HT-29 (cell line): ENCODE measurements at regions not wholly inside any gene's neighbourhood (a gene's known extent, or its start where the extent isn't known, plus 50 kb on each side); places are given as distances from the start of the nearest gene placed in this dataset.
"Not testable (repeated sequence)": the region's sequence is repeated elsewhere in the genome, so short reads cannot be mapped to it uniquely, and the experiment has no call there.

Experiments used
- DNase-seq: peaks from one replicate; pipeline ENCODE4 v3.0.0-alpha.2; 2015; ENCODE audit warnings: low spot score

DNA sequence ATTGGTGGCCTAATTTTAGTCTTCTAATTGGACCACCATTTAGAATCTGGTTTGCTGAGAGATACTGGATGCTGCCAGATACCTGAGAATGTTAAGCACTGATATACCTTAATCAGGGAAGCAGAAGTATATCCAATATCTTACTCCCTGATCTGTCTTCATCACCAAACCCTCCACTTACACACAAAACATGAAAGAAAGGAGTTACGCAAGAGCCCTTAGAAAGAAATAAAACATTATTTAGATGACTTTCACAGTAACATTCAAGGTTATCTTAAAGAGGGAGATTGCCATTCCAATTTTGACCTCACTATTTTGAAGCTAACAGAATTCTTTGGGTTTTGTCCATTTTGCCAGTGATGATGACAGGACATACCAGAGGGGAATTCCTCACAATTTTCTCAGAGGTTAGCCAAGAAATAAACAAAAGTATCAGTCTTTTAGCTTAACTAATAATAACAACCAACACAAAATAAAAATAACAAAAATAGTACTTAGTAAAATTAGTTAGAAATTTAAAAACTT lies 496.1 kb downstream of the NFIB start:
- no peak for DNase-seq

DNA sequence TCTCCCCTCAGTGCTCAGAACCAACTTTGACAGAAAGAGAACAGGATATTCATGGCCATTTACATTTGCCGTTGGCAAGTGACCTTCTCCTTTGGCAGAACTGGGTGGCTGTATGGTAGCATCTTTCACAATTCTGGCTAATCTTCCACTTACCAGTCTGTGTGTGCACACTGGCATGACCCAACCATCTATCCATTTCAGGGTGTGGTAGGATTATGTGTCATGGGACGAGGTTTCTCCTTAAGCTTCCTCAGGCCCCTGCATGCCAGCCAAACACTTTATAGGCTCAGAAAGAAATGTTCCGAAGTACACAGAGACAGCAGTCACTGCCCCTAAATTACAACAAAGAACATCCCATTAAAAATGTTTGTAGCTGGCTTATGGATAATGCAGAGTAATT lies 497.1 kb downstream of the NFIB start:
- DNase-seq = no peak

DNA sequence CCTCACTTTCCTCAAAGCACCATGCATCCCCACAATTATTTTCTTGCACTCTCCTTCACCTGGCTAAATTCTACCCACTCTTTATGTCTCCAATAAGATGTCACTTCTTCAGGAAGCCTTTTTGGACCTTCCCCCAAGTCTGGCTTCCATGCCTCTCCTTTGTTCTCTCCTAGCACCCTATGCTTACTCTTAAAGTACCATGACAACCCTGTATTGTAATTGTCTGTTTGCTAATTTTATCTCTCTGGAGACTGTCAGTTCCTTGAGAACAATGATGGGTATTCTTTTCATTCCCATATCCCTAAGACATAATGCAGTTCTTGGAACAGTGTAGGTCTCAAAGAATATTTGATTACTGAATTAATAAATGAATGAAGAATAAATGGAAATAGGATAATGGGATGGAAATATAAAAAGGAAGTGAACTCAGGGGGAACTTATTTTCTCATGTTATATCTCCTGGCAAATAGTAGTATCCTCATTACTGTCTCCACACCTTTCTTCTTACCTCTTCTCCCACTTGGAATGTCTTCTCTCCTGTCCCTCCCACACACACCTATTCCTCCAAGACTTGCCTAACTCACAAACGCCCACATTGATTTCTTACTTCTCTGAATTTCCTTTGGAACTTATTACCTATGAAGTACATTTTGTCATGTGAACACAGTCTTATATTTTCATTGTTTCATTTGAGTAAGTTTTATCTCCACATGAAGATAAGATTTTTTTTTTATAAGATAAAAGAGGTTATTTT lies 499.1 kb downstream of the NFIB start:
- DNase-seq = no peak

DNA sequence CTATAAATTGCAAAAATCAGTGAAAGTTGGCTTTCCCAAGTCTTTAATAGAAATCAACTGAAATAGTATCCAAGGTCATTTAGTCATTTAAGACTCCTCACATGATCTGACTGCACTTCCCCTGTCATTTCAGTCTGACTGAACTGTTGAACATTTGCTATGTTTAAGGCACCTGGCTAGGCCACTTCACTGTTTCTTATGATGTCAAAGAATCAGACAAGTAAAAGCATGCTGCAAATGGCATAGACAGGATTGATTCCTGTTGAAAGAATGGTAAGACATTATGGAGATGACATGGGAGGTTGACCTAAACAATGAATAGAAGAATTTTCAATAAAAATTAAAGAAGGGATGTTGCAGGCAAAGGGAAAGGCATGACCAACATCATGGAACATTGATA lies 502.1 kb downstream of the NFIB start:
- no peak for DNase-seq

DNA sequence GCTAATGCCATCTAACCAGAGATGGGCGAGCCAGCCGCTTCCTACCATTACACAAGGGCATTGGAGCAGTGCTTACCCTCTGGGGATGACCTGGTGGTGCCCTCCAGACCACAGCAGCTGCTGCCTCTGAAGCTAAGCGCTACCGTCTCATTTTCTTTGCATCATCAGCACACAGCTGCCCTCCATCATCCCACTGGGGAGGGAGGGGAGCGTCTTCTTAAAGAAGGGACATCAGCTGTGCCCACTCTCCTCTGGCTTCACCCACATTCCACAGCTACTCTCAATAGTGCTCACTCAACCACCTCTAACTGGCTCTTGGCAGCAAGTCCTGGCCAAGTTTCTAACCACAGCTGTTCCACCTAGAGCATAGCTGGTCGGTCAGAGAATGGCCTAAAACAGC lies 503.4 kb downstream of the NFIB start:
- no peak for DNase-seq

DNA sequence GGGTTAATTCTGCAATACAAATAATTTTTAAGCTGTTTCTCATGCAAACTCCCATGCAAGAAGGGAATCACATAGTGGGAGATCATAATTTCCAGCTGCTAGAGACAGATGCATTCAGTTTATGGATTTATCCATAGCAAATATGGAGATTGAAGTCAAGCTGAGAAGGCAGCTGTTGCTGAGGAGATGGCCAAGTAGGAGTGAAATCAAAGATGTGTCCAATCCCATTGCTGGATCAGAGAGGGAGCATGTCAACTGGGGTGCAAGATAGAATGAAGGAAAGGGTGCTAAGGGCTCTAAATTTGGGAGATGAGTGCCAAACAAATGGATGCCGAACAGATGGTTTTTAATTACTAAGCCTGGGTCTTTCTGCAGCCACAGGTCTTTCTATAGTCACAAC lies 504.5 kb downstream of the NFIB start:
- DNase-seq = no peak

DNA sequence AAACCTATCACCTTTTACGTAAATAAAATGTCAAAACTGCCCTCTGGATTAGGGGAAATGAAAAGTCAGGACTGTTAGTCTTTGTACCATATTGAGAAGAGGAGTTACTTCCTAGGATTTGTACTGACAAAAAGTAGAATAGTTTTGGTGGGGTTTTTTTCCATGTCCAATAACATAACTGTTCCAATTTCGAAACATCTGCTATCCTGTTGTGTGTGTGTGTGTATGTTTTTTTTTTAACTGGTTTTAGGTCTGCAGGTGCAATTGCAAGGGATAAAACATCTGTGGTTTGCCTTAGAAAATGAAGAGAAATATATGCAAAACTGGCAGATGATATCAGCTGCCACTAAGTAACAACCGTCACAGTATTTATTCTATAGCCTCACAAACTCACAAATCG lies 506.8 kb downstream of the NFIB start:
- DNase-seq = no peak

DNA sequence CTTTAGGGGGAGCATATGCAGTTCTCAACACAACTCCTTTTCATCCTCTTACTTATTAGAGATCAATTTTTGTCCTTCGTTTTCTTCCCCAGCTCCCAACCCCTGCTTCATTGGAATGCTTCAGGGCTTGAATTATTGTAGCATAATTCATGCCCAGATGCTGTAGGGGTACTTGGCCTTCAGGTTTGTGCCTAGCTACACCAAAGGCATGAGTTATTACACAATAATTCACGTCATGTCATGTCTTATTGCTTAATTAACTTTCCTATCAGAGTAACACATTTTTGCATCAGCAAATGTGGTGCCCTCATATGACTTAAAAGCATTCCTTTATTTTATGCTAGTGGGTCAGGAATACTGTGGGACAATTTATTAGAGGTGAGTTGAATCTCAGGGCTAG lies 507.2 kb downstream of the NFIB start:
- DNase-seq = no peak

DNA sequence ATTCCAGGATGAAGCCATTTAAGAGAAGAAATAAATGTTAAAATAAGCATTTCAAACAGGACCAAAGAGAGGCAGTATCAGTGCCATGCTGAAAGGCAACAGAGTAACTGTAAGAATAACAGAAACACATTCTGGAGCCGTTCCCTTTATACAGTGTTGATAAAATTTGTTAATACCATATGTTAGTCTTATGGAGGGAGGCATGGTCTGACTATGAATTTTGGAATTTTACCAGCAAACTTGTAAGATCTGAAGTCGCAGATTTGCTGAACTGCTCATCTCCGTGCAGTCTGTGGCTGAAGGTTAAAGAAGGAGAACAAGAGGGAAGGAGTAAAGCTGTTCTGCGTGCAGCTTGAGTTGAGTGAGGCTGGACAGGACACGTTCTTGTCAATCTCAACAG lies 508.4 kb downstream of the NFIB start:
- no peak for DNase-seq

DNA sequence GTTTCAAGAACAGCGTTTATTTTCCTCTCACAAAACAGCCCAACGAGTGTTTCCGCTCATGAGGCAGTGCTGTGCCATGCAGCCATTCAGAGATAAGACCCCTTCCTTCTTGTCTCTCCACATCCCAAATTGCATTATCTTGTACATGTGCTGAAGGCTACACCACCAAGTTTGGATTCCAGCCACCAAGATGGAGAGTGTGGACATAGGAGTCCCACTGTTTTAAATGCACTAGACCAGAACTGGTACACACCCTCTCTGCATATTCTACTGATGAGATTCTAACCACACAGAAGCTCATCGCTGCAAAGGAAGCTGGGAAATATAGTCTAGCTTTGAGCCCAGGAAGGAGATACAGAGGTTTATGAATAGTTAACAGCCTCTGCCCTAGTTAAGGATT lies 509.4 kb downstream of the NFIB start:
- no peak for DNase-seq

DNA sequence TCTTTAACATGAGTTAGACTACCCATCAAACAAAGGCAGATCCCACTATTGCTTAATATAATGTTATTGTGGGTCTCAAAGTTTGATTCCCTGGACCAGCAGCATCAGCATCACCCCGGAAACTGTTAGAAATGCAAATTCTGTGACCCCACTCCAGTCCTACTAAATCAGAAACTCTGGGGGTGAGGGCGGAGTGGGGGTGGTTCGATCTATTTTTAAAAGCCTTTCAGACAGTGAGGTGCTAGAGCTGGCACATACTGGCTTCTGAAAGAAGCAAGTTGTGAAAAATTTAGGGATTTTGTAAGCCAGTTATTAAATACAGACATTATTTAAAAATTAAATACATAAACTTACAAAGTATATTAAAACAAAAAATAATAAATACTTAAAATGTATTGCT lies 513.2 kb downstream of the NFIB start:
- DNase-seq = no peak

DNA sequence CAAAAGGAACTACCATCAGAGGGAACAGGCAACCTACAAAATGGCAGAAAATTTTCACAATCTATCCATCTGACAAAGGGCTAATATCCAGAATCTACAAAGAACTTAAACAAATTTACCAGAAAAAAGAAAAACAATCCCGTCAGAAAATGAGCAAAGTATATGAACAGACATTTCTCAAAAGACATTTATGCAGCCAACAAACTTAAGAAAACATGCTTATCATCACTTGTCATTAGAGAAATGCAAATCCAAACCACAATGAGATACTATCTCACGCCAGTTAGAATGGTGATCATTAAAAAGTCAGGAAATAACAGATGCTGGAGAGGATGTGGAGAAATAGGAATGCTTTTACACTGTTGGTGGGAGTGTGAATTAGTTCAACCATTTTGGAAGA lies 516.2 kb downstream of the NFIB start:
- DNase-seq = not testable (repeated sequence)

DNA sequence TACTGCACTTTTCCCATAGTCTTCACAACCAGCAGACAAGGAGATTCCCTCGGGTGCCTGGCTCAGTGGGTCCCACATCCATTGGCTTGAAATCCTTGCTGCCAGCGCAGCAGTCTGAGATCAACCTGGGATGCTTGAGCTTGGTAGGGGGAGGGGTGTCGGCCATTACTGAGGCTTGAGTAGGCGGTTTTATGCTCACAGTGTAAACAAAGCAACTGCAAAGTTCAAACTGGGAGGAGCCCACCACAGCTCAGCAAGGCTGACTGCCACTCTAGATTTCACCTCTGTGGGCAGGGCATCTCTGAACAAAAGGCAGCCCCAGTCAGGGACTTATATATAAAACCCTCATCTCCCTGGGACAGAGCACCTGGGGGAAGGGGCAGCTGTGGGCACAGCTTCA lies 512.3 kb upstream of the MPDZ start:
- no peak for DNase-seq

DNA sequence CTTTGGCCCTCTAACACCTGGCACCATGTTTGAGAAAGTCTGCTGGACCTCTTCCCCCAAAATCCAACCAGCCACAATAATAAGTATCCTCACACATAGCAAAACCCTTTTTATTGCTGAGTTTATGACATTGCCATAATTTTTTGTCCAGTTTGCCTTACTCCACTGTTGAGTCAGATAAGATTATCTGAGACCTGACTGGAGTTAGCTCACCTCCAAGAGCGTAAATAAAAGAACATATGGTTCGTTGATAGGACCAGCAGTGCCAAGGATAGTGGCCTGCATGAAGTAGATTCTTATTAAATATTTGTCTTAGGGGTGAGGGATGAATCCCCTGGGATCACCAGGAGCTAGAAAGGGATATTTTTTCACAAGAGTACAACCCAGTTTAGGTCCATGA lies 510.6 kb upstream of the MPDZ start:
- no peak for DNase-seq

DNA sequence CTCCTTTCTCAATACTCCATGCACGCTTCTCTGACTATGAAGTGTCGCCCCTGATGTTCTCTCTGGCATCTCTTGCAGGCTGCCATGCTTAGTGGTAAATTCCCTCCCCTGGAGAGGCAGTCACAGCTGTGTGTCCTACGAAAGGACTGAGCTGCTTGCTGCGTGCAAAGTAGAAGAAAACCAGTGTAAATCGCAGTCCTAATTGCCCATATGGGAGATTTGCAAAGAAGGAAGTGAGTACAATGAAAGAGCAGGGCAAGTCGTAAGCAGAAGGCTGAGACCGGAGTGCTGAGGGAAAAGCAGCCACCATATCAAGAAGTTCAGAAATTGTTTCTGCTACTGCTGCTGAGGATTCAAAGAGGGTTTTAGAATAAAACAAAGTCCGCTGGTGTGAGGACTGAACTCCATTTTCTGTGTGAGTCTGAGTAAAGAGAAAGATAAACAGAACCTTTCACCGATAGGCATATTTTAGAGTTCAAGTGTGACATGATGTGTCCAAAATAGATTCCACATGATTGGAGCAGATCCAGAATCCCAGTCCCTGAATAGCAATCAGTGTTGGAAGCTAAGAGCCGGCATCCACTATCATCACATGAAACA lies 507.8 kb upstream of the MPDZ start:
- no peak for DNase-seq

DNA sequence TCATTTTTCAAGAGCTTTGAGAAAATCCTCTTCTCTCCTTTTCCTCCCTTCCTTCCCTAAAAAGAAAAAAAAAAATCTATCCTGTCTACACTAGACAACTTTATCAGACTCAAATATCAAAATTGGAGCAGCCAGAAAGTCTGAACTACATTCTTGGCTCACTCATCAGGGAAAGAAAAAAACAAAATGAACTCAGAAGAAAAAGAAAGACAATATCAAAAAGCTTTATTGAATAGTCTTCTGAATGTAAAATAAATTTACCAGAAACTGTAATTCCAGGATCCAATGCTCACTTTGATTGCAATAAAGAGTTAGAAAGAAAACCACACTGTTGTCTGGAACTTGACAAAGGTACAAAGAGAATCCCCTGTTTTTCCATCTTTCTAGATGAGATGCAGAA lies 507.2 kb upstream of the MPDZ start:
- no peak for DNase-seq

DNA sequence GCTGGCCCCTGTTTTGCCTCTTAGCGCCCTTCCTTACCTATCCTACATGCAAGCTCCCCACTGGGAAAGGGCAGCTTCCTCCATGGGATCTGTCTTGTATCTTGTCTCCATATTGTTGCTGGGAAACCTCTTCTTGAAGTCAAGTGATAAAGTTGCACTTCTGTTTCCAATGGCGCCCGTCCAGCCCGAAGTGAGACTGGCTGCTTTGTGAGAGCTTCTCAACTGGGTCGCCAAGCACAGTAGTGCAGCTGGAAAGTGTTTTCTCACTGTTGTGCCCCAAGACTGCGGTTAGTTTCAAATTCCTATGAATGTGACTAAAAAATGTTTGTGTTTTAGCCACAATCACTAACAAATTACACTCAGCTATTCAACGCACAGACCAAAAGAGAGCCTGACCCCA lies 506.6 kb upstream of the MPDZ start:
- no peak for DNase-seq

DNA sequence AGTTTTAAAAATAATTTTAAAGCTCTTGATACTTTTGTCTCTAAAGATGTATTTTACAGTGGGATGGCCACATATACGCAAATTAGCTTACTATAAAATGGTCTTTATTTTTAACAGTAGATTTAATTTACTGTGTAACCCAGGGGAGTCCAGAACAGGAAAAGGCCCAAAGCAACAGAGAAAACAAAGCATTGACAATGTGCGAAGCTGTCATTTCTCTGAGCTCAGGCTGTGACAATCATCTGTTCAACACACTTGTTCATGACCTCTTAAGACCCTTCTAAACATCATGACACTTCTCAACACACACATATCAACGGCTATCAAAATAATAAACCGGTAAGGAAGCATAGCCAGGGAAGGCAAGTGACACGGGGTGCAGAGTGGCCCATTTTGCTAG lies 499.6 kb upstream of the MPDZ start:
- DNase-seq = no peak

DNA sequence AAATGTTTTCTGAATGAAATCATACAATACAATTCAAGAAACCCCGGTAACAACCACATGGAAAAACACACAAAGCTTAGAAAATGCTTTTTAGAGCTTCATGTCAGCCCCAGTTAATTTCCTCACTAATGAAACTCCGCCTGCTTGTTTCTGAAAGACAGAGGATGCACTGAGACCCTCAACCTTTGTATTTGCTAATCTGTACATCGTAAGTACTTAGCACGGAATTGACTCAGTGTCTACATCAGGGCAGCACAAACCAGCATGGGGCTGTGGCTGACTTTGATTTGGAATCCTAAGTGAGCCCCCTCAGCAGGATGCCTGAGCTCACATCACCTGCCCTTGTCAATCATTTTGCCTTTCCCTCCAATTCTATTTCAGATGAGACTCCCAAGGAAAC lies 499.1 kb upstream of the MPDZ start:
- no peak for DNase-seq

DNA sequence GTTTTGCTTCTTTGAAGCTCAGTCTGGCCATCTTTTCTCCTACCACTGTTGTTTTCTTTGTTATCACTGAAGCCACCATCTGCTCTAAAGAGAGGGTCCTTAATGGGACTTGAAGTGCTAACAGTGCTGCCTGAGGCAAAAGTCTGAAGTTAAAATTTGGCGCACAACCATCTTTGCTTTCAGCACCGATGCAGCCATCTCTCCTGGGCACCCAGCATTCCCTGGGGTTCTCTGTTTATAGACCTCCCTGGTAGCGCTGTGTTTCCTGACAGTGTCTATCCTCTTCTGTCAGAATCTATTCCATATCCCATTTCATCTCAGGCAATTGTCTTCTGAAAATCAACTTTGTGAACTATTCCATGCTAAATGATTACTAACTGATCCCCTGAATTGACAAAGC lies 491.5 kb upstream of the MPDZ start:
- DNase-seq = no peak

DNA sequence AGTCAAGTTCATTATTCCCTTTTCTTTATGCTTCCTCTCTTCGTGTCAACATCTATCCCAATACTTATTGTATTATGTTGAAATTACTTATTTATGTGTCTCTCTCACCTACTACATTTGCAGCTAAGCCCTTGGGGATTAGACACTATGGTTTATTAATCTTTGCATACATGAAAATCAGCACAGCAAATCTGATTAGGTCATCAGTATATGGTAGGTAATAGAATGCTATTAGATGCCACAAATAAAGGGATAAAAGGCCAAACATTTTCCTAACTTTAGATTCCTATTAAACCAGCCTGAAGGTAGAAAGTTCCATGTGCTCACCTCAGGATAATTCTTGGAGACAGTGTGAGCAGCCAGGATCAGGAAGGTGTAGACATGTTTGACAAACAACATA lies 490.1 kb upstream of the MPDZ start:
- DNase-seq = no peak

DNA sequence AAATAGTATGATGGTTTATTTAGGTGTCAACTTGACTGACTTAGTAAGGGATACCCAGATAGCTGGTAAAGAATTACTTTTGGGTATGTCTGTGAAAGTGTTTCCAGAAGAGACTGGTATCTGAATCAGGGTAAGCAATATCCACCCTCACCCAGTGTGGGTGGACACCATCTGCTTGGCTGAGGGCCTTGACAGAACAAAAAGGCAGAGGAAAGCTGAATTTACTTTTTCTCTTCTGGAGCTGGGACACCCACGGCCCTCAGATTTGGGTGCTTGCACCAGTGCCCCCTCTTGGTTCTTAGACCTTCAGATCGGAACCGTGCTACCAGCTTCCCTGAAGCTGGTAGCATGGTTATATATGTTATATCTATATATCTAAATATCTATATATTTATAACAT lies 489.5 kb upstream of the MPDZ start:
- DNase-seq = no peak

DNA sequence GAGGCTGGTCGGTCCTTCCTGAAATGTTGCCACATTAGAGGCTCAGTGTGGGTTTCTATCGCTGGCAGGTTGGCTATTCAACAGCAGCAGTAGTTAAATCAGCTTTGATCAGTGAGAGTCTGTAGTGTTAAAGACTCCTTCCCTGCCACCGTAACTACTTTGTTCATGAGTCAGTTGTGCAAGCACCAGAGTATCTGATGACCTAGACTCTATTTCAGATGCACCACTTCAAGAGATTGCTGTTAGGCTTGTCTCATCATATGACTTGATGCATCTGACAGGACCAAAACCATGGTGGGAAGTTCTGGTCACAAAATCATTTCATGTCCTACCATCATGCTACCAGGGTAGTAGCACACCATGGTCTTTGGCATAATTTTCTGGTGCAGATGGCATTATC lies 482.7 kb upstream of the MPDZ start:
- no peak for DNase-seq

DNA sequence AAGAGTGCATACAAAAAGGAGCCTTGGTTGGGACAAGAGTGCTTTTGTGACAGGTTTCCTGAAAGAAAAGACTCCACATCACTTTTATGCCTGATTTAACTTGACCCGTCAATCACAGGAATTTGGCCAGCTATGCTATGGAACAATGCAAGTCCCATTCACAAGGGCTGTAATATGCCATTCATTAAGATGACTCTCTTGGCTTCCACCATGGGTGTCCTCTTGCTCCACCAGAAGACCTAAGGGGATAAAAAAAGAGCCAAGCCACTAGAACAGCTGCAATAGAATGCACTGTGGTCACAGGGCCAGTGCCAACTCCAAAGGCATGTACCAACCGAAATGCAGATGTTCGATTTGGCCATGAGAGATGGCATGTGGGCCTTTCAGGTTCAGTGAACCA lies 480.1 kb upstream of the MPDZ start:
- DNase-seq = no peak
